Panc1 (cell line): ENCODE measurements at regions not wholly inside any gene's neighbourhood (a gene's known extent, or its start where the extent isn't known, plus 50 kb on each side); places are given as distances from the start of the nearest gene placed in this dataset.

Experiments used
- ATAC-seq: fragments of 200-7000 bp; cut with Tn5 transposase; 2 replicates; pipeline ENCODE4 v1.9.1; 2020; ENCODE audit warnings: mild to moderate bottlenecking, moderate library complexity
- BruUV-seq: library from RNA; stranded (reverse); fragments of 400-500 nt; replicated peaks from 2 replicates; lab custom pipeline; 2021; lab: Mats Ljungman, UMichigan
- CTCF ChIA-PET: fragments of 300-600 bp; sonication (Branson Sonifier 250); formaldehyde crosslinking; loops from one replicate; lab custom pipeline; 2022; ENCODE audit warnings: antibody characterized with exemption; lab: Charles Lee
- POLR2A ChIA-PET: fragments of 300-600 bp; sonication (Branson Sonifier 250); formaldehyde crosslinking; loops from one replicate; lab custom pipeline; 2022; ENCODE audit warnings: antibody characterized with exemption; lab: Charles Lee
- DNase-seq: peaks from one replicate; pipeline ENCODE4 v3.0.0-alpha.2; 2010; ENCODE audit warnings: low read depth, low spot score
- H3K27ac ChIP-seq: 2 replicates; pipeline ENCODE4 v1.5.1; 2011; ENCODE audit warnings: mild to moderate bottlenecking, low read length, inconsistent platforms
- H3K27me3 ChIP-seq: fragments of 200-500 bp; sonication (Bioruptor generic); 2 replicates; pipeline ENCODE4 v1.6.0; 2014; ENCODE audit warnings: low read length, inconsistent platforms; ENCODE audit not compliant: control insufficient read depth, insufficient read depth
- H3K36me3 ChIP-seq: fragments of 200-500 bp; sonication (Bioruptor generic); 2 replicates; pipeline ENCODE4 v1.5.1; 2014; ENCODE audit warnings: inconsistent platforms, mild to moderate bottlenecking, low read length, moderate library complexity; ENCODE audit not compliant: control insufficient read depth, insufficient read depth
- H3K4me1 ChIP-seq: 2 replicates; pipeline ENCODE4 v1.5.1; 2011; ENCODE audit warnings: inconsistent platforms, mild to moderate bottlenecking, low read length, moderate library complexity; ENCODE audit not compliant: control insufficient read depth, insufficient read depth
- H3K4me3 ChIP-seq, 2 experiments: 2 replicates each; pipeline ENCODE4 v1.5.1; 2011 to 2012; ENCODE audit warnings: low read depth in 2 of 2, low read length in 2 of 2, mild to moderate bottlenecking in 2 of 2, inconsistent platforms in 1 of 2, moderate library complexity in 1 of 2
- H3K9me3 ChIP-seq: fragments of 200-500 bp; sonication (Bioruptor generic); 2 replicates; pipeline ENCODE4 v1.5.1; 2014; ENCODE audit warnings: low read depth, mild to moderate bottlenecking, inconsistent platforms, low read length, moderate library complexity; ENCODE audit not compliant: control insufficient read depth, insufficient read depth
- CTCF ChIP-seq: fragments of 450-650 bp; IDR thresholded peaks from 2 replicates; pipeline ENCODE4 v1.5.1; 2017; ENCODE audit warnings: mild to moderate bottlenecking
- POLR2AphosphoS5 ChIP-seq: IDR thresholded peaks from 2 replicates; pipeline ENCODE4 v1.6.1; 2012; ENCODE audit warnings: mild to moderate bottlenecking, low read depth, low read length, moderate library complexity
- REST ChIP-seq, 2 experiments: IDR thresholded peaks; 2 replicates each; pipeline ENCODE4 v1.6.1; 2011 to 2012; ENCODE audit warnings: low read depth in 2 of 2, control low read depth in 1 of 2, low read length in 1 of 2, mild to moderate bottlenecking in 1 of 2, moderate library complexity in 1 of 2; ENCODE audit not compliant: insufficient read depth in 1 of 2
- SIN3A ChIP-seq: IDR thresholded peaks from 2 replicates; pipeline ENCODE4 v1.6.1; 2012; ENCODE audit warnings: low read depth, mild to moderate bottlenecking, low read length, moderate library complexity, borderline replicate concordance; ENCODE audit not compliant: insufficient read depth
- TCF7L2 ChIP-seq: IDR thresholded peaks from 2 replicates; pipeline ENCODE4 v1.6.1; 2011; ENCODE audit warnings: mild to moderate bottlenecking, low read depth, low read length, inconsistent platforms
- in situ Hi-C: cut with HindIII; loops from 2 replicates; pipeline ENCODE4 v1.10.0; 2016; ENCODE audit warnings: low sequenced_read_pairs, low pct_unique_long_range_greater_than_20kb
- intact Hi-C: fragments of 100-400 bp; cut with micrococcal nuclease; formaldehyde crosslinking; loops from one replicate; pipeline ENCODE4 v1.10.0; 2022; ENCODE audit not compliant: unreplicated experiment

GRCh38 chr2:212659441-212659840, 120.8 kb upstream of the ERBB4 start:
- in situ Hi-C loops (no loop called here), intact Hi-C loops (no loop called here)
- ChIA-PET CTCF (no interaction called here), POLR2A (no interaction called here)
- ATAC-seq, result no peak
- Histone ChIP-seq H3K36me3 (no peaks in the 10 kb centered on the region), H3K27me3 (no peaks in the 10 kb centered on the region), H3K9me3 (no peaks in the 10 kb centered on the region), H3K4me3 (no peak overlapping the region), H3K4me1 (no peaks in the 10 kb centered on the region), H3K27ac (no peak overlapping the region)
- no peak for TF ChIP-seq POLR2AphosphoS5
- no peak for TF ChIP-seq TCF7L2
- TF ChIP-seq REST (IDR thresholded peaks at IDR 0.05; ENCODE audit: insufficient read depth in 1 of 2, low read depth in 2 of 2, low read length in 1 of 2), result no peak
- TF ChIP-seq CTCF, result no peak
- TF ChIP-seq SIN3A, result no peak
- DNase-seq, result no peak
- no TSS peak for BruUV-seq

- BruUV-seq, result no TSS peak
- ChIA-PET CTCF (no interaction called here), POLR2A (no interaction called here)
- DNase-seq (no peak), ATAC-seq (no peak)
- no peak overlapping the region for H3K4me3 ChIP-seq
- no peaks in the 10 kb centered on the region for H3K27me3 ChIP-seq
- H3K36me3 ChIP-seq, result no peaks in the 10 kb centered on the region
- H3K9me3 ChIP-seq, result no peaks in the 10 kb centered on the region
- no peaks in the 10 kb centered on the region for H3K4me1 ChIP-seq
- no peak overlapping the region for H3K27ac ChIP-seq
- no peak for TF ChIP-seq REST (IDR thresholded peaks at IDR 0.05; ENCODE audit: insufficient read depth in 1 of 2, low read depth in 2 of 2, low read length in 1 of 2)
- TF ChIP-seq SIN3A, result no peak
- no peak for TF ChIP-seq TCF7L2
- TF ChIP-seq POLR2AphosphoS5, result no peak
- no peak for TF ChIP-seq CTCF
- intact Hi-C loops (no loop called here), in situ Hi-C loops (no loop called here)
Observed at GRCh38 chr2:212649646-212650045, 111.0 kb upstream of the ERBB4 start.
